Erythroblast (primary cell): ENCODE measurements at regions not wholly inside any gene's neighbourhood (a gene's known extent, or its start where the extent isn't known, plus 50 kb on each side); places are given as distances from the start of the nearest gene placed in this dataset.

ENCODE experiments used
- GATA1 ChIP-seq: IDR thresholded peaks from 2 replicates; pipeline ENCODE4 v1.6.1; 2011; ENCODE audit warnings: low read depth, mild to moderate bottlenecking, control low read depth, low read length, moderate library complexity
- POLR2A ChIP-seq: IDR thresholded peaks from 2 replicates; pipeline ENCODE4 v1.6.1; 2011; ENCODE audit warnings: mild to moderate bottlenecking, low read length

- TF ChIP-seq POLR2A, result no peak
- no peak for TF ChIP-seq GATA1
Measured at GRCh38 chr5:105034401-105034763, 1471.8 kb upstream of the NUDT12 start.
